HG03025 (cell line): ENCODE measurements at regions not wholly inside any gene's neighbourhood (a gene's known extent, or its start where the extent isn't known, plus 50 kb on each side); places are given as distances from the start of the nearest gene placed in this dataset.
"Not testable (repeated sequence)": the region's sequence is repeated elsewhere in the genome, so short reads cannot be mapped to it uniquely, and the experiment has no call there.

Experiments used
- ATAC-seq: cut with Tn5 transposase; IDR thresholded peaks from one replicate; pipeline ENCODE4 v1.9.1; 2021; ENCODE audit warnings: mild to moderate bottlenecking, moderate library complexity; ENCODE audit not compliant: unreplicated experiment, low FRiP score

DNA sequence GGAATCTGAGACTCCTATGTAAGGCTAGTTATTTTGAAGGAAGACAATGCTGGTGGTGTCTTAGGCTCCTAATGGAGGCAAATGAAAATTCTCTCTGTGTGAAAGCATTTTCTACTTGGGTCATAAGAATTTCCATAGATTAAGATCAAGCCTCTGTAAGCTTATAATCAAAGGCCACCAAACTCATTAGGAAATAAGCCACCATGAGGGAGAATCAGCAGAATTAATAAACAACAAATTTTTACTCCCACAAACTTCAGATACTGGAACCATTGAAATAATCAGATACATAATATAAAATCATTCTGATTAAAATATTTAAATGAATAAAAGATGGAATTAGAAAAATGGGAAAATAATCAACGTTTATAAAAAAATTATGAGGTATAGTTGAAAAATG, 178.7 kb downstream of the NPIPA8 start:
- not testable (repeated sequence) for ATAC-seq

DNA sequence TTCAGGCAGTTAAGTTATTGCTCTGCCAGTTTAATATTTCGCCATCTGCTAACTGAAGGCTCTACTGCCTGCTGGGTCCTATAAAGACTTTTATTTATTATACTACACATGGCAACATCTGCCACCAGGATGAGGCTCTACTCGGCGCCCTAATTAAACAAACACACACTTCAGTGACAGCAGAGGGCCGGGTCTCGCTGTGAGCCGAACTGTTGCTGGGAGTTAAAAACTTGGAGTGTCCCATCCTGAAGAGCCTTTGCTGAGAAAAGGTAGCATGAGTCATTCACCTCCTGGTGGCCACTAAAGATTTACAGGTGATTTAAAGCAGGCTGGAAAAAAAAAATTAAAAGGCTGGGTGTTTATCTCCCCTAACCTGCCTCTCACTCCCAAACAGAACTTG, 183.7 kb downstream of the NPIPA8 start:
- ATAC-seq, result not testable (repeated sequence)

DNA sequence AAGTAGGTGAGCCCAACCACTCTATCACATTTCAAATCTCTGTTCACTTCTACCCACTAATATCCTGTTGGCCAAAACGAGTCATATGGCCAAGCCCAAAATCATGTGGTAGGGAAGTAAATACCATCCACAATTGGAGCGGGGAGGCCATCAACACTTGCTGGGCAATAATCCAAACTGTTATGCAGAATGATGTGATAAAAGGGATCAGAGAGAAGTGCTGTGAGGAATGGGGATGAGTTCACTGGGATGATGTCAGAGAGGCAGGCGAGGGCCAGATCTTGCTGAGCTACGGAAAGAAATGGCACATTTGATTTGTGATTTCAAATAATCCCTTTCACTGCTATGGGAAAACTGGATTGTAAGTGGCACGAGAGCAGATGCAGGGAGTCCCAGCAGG, 188.4 kb downstream of the NPIPA8 start:
- not testable (repeated sequence) for ATAC-seq

DNA sequence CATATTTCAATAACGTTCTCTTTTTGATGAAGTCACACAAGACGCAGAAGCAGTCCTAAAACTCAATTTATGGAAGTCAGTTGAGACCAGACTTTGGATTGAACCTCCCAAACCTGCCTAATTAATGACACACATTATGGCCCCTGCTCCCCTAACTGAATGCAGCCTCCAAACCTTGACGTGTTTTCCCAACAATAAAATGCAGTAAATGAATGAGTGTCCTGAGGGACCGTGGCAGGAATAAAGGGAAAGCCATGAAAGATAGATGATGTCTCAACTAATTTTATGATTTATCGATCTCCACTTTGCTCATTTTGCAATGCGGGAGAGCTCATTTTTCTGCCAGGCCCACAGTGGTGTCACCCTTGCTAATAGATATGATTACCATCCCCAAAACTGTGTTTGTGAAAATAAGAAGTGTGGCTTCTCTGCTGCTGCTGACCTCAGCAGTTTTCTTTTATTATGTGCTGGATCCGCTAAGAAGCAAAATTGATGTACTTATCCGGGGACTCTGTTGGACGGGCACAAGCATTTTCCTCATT, 189.9 kb downstream of the NPIPA8 start:
- not testable (repeated sequence) for ATAC-seq

DNA sequence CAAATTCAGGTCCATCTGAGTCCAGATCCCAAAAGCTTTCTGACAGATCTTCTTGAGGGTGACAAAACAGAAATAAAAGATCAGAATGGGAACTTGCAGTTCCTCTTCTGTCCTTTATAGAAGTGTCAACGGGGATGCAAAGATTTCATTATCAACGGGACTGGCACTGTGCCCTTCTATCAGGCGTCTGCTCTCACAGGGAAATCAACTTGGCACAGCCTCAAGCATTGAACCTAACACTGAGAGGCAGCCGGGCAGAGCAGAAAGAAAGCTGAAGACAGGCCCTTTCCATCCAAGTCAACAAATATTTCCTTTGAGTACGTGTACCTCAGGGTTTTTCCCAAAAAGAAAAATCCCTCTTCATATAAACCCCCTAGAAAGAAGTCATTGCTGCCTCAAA, 194.5 kb downstream of the NPIPA8 start:
- not testable (repeated sequence) for ATAC-seq

DNA sequence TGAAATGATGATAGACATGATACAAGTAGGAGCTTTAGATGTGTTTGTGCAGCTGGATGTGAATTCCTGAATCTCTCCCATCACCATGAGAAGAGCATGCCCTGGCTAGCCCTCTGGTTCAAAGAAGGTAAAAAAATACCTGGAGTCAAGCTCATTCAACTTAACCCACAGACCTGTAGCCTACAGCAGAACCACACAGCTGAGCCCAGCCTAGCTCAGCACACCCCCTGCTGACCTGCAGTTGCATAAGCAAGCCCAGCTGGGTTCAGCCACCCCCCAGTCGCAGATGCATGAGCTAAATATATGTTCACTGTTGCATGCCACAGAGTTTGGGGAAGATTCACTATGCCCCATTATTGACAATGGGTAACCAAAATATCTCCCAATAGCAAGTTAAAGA, 200.2 kb downstream of the NPIPA8 start:
- ATAC-seq, result not testable (repeated sequence)

DNA sequence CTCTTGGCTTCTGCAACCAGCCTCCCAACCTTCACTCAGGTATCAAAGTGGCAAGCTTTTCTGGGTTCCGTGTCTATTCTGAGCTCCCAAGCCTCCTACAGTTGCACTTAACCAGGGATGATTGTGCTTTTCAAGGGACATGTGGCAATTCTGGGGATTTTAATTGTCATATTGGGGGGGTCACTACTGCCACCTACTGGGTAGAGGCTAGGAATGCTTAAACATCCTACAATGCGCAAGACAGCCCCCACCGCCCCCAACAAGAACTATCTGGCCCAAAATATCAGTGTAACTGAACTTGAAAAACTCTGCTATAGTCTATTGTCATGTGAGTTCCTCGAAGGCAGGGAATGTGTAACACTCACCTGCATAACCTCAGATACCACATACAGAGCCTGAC, 201.5 kb downstream of the NPIPA8 start:
- ATAC-seq, result not testable (repeated sequence)

DNA sequence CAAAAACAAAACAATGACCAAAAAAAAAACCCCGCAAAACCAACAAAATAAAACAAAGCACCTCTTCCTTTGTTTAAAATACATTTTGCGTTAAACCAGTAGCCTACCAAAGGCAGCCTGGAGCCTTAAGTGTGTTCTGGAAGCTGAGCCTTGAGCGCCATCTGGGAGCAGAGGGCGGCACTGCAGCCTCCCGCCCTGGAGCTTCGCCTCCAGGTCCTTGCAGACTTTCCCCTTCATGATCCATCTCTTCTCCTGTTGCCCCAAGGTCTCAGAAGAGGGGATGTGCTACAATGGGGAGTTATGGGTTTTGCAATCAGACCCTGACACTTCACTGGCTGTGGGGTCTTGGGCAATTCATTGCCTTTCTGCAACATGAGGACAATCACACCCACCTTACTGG, 204.9 kb downstream of the NPIPA8 start:
- not testable (repeated sequence) for ATAC-seq

DNA sequence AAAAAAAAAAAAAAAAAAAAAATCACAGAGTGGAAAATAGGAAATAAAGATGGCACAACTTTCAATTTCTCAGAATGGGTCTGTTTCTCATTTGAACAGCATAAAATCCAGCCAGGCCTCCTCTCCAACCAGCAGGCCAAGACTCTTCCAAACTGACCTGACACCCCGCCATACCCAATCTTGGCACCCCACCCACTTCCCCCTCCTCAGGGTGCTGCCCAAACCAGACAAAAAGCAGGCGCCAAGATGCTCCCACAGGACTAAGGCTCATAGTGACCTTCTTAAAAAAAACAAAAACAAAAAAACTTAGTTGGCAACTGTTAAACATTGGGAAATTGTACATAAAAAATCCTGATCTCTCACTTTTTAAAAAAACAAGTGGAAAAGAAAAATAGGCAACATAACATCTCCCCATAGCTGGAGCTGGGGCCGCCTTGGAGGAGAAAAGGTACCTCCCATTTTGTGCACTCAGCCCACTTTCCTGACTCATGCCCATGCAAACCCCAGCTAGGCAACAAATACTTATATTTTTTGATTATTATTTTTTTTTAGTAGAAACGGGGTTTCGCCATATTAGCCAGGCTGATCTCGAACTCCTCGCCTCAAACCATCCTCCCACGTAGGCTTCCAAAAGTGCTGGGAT, 205.9 kb downstream of the NPIPA8 start:
- not testable (repeated sequence) for ATAC-seq

DNA sequence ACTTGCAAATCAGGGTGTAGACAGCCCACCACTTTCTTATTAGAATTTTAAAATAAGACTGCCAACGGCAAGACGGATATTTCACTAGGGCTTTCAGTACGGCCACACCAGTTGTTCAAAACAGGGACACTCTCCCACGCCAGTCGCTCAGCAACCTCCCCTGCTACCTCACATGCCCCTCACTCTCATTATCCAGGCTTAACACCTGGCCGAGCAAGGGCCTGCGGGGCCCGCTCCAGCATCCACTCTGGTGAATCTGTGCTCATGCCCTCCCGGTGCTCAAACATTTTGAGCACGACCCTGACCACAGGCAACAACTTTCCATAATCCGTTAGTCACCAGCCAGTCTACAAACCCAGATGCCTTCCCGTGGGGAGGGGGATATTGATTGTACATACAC, 209.5 kb downstream of the NPIPA8 start:
- not testable (repeated sequence) for ATAC-seq

DNA sequence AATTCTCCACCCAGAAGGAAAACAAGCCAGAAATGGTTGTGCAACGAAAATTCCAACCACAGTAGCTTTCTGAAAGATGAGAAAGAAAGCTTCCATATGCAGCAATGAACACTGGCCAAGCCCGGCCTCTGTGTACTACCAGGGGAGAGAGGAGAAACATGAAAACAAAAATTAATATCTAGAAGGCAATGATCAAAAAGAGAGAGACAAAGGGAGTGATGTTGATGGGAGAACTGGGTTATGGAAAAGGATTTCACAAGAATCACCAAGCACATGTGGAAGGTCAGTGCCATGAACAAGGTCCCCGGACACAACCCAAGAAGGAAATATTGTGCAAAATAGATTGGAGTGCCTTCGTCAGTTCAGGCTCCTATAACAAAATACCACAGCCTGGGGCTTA, 217.4 kb downstream of the NPIPA8 start:
- not testable (repeated sequence) for ATAC-seq

DNA sequence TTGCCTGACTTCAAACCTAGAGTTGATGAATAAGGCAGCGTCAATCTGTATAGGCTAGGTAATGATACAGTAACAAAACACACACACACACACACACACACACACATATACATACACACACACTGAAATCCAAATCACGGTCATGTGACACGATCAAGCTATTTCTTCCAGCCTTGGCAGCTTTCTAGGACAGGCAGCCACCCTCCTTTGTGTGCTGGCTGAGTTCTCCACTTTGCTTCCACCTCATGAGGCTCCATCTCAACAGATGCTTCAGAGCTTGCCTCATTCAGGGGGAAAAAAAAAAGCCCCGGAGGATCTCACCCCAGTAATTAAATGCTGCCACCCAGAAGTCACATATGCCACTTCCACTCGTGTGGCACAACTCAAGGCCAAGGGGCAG, 217.9 kb downstream of the NPIPA8 start:
- not testable (repeated sequence) for ATAC-seq

DNA sequence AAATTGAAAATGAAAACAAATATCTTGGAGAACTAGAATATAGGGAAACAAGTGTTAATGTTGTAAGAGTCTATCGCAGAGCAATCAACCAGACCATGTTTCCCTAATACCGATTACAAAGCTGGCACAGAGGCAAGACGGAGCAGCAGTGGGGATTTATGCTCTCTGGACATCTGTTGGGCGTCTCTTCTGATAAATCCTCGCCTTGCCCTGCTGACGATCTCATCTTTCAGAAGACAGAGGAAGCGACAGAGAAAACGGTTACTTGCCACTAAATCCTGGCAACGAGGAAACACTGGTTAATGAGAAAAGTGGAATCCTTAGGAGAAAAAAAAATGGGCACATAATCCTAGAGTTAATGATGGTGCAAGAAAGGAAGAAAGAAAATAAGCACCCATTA, 218.5 kb downstream of the NPIPA8 start:
- ATAC-seq, result not testable (repeated sequence)

DNA sequence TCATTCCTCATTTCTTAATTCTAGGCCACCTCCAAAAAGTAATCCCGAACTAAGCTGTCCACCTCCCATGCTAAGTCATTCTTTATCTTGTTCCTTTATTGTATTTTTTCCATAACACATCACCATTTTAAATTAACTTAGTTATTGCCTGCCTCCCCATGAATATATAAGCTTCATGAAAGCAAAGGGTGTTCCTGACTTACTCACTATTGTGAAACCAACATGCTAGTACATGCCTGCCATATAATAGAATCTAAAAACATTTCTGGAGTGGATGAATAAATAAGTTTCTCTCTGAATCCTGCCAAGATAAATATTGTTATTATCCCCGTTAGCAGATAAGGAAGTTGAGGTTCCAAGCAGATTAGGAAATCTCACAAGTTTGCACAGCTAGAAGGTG, 232.1 kb downstream of the NPIPA8 start:
- not testable (repeated sequence) for ATAC-seq

DNA sequence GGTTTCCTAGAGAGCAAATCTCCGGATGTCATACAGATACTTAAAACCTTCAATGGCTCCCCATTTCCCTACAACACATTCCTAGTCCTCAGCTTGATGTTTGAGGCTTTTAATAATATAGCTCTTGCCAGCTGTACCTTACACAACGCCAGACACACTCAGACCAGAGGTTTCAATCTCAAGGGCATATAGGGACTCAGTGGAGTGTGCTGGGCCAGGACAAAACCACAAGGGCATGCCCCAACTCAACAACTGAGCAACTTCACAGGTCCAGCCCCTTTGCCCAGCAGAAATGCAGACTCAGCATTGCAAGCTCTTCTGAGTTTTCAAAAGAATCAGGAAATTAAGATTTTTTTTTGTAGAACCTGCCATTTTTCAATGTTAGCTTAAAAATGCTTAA, 235.5 kb downstream of the NPIPA8 start:
- ATAC-seq, result not testable (repeated sequence)

DNA sequence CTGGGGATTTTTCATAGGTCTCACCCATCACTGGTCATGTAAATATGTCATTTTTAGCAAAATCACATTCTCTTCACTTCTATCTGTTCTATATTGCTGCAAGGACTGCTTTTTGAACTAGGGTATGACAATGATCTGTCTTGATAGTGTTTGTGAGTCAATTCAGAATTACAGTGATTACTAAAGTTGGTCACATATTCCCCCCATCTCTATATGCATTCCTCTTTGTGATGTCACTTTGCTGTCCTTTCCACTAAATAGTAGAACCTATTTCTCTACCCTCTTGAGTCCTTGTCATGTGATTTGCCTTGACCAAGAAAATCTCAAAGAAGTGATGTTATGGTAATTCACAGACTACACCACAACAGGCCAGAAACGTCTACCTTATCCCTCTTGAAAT, 243.9 kb downstream of the NPIPA8 start:
- not testable (repeated sequence) for ATAC-seq

DNA sequence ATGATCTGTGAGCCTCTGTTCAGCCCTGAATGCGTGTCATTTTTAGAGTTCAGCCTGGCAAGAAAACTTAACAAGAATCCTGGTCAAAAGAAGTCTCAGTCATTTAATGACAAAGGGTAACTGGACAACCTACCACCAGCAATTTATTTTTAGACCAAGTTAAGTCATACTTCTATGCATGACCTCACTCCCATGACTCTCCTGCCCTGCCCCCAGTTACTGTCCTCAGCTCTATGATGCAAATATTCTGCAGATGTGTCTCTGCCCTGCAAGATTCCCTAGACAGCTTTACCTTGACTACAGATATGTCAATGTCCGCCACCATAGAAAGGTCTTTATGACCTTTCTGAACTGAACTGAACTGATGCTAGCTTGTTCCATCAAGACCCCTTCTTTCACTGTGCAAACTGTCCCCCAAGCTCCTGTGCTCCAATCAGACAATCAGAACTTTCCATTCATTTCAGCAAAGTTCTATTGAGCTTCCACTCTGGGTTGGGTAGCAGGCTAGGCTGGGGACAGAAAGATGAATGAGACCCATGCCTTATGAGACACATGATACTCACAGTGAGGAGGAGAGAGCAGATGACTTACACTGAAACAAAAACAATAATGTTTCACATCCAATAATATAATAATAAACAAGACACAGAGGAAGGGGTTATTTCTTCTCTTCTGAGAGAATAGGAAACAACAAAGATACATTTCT, 255.7 kb downstream of the NPIPA8 start:
- not testable (repeated sequence) for ATAC-seq

DNA sequence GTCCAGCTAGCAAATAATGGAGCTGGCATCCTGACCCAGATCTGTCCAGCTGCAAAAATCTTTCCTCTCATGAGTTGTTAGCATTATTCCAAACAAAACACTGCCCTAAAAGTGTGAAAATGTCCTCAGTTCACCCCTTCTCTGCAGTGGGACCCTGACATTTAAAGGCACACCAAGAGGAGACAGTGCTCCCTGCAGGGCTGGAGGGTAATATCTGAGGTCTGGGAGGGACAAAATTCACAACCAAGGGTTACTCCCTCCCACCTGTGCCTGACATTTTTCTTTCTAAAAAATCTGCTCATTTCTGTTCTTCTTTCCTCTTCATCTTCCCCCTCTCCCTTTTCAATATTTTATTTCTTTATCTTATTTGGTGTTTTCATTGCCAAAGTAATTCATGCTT, 258.6 kb downstream of the NPIPA8 start:
- ATAC-seq, result not testable (repeated sequence)

DNA sequence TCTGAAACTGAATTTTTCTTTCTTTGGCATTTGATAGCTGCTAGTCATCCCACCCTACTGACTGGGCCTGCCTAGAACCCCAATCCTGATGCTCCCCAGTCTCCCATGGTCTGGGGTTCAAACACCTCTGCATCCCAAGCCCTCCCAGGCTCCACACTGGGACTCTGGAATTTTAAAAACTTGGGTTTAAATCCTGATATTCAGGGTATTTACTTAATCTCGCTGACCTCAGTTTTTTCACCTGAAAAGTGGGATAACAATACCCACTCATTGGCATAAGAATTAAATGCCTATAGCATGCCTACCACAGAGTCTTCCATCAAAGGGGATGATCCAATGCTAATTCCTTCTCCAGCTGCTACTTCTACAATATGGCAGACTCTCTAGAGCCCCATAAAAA, 264.4 kb downstream of the NPIPA8 start:
- no peak for ATAC-seq

DNA sequence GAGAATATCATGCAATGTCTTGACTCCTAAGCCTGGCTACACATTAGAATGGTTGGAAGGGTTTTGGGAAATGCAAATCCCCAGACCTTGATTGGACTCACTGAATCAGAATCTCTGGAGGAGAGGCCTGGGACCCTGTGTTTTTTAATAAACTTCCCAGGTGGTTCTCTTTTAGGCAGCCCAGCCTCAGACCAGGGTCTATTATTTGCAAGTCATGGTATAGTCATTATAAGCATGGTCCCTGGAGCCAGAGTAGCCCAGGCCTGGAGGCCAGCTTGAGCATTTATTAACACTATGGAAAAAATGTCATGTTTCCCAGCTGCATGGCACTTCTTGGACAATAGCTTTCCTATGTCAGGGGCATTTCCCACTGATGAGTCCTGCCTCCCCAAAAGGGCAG, 266.9 kb downstream of the NPIPA8 start:
- no peak for ATAC-seq

DNA sequence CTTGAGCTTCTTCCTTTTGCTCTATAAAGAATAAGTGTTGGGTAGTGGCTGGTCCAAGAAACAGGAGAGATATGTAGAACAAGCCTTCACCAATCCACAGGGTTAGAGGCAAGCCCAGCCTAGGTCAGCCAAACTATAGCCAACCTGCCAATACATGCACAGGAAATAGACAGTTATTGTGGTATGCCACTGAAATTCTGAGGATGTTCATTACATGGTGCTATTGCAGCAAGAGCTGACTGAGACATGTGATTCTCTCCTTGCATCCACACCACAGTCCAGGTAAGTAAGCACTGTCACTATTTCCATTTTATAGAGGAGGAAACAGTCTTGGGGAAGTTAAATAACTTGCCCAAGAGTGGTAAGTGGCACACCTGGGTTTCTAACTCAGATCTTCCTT, 268.1 kb downstream of the NPIPA8 start:
- no peak for ATAC-seq

DNA sequence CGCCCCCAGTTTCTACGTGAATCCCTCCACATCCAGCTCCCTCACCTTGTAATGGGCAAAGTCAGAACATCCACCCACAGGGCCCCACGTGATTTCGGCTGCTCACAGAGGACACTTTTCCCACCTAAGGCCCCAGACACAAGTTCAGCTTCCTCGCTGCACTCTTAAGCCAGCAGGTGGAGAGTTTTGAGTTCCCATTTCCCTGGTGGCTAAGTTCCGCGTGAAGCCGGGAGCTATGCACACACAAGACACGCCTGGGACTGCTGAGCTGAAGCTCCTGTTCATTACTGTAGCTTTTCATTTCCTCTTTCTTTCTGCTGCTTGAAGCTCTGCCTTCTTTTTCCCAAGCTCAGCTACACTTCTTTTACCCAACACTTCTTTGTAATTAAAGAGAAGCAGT, 273.8 kb downstream of the NPIPA8 start:
- no peak for ATAC-seq
